ENCODE measurements at regions not wholly inside any gene's neighbourhood (a gene's known extent, or its start where the extent isn't known, plus 50 kb on each side); places are given as distances from the start of the nearest gene placed in this dataset.

GRCh38 chr1:242662886-242663285 lies 138.4 kb upstream of the PLD5 start:
- no peak for TF ChIP-seq CTCF (IDR thresholded peaks at IDR 0.05 in 2 of 3, conservative IDR thresholded peaks at IDR 0.05 in 1 of 3; ENCODE audit: borderline replicate concordance in 1 of 3, insufficient read depth in 1 of 3, low read depth in 2 of 3, low read length in 2 of 3)
- no peak for TF ChIP-seq EZH2phosphoT487 (IDR thresholded peaks at IDR 0.05; ENCODE audit: borderline replicate concordance)
- no peak for TF ChIP-seq REST (IDR thresholded peaks at IDR 0.05; ENCODE audit: low read depth)
- no peak for TF ChIP-seq ZNF274 (IDR thresholded peaks at IDR 0.05; ENCODE audit: low read depth, low read length)
- no peak for TF ChIP-seq ELF1 (IDR thresholded peaks at IDR 0.05; ENCODE audit: borderline replicate concordance, low read depth)
- no peak for TF ChIP-seq TCF7L2 (IDR thresholded peaks at IDR 0.05; ENCODE audit: borderline replicate concordance, extremely low read depth, insufficient read depth, insufficient read length)
- no peak for TF ChIP-seq EGR1 (IDR thresholded peaks at IDR 0.05; ENCODE audit: low read depth)
- no peak for TF ChIP-seq FOSL1 (IDR thresholded peaks at IDR 0.05; ENCODE audit: low read depth)
- TF ChIP-seq EZH2 (IDR thresholded peaks at IDR 0.05) = no peak
- no peak for TF ChIP-seq POLR2A (IDR thresholded peaks at IDR 0.05; ENCODE audit: borderline replicate concordance, extremely low read depth, insufficient read depth, insufficient read length)
- TF ChIP-seq JUND (IDR thresholded peaks at IDR 0.05) = no peak
- no peak for TF ChIP-seq CBX3 (IDR thresholded peaks at IDR 0.05; ENCODE audit: low read depth)
- TF ChIP-seq YY1 (IDR thresholded peaks at IDR 0.05; ENCODE audit: extremely low read depth, insufficient replicate concordance, low read depth, low read length) = no peak
